22Rv1 (cell line): ENCODE measurements at regions not wholly inside any gene's neighbourhood (a gene's known extent, or its start where the extent isn't known, plus 50 kb on each side); places are given as distances from the start of the nearest gene placed in this dataset.

Experiments
- CTCF ChIP-seq: fragments of 450-650 bp; IDR thresholded peaks from 2 replicates; pipeline ENCODE4 v1.5.1; 2017; ENCODE audit warnings: mild to moderate bottlenecking
- ZFX ChIP-seq: fragments of 450-650 bp; IDR thresholded peaks from 2 replicates; pipeline ENCODE4 v1.6.1; 2017; ENCODE audit warnings: antibody characterized with exemption, borderline replicate concordance

- TF ChIP-seq CTCF, result no peak
- TF ChIP-seq ZFX, result no peak
Measured at GRCh38 chr12:17540921-17541320, 549.1 kb downstream of the RERGL start.
